Endothelial cell of umbilical vein (primary cell): ENCODE measurements at regions not wholly inside any gene's neighbourhood (a gene's known extent, or its start where the extent isn't known, plus 50 kb on each side); places are given as distances from the start of the nearest gene placed in this dataset.

Experiments used
- BruUV-seq: library from RNA; stranded (reverse); fragments of 400-500 nt; replicated peaks from 2 replicates; lab custom pipeline; 2021; lab: Mats Ljungman, UMichigan
- CTCF ChIA-PET: fragments of 300-600, 350-600 bp; sonication (Branson Sonifier 250); formaldehyde crosslinking; loops from one replicate; lab custom pipeline; 2021; ENCODE audit warnings: antibody characterized with exemption, inconsistent platforms; lab: Charles Lee
- POLR2A ChIA-PET: fragments of 300-600, 350-600 bp; sonication (Branson Sonifier 250); formaldehyde crosslinking; loops from one replicate; lab custom pipeline; 2021; ENCODE audit warnings: antibody characterized with exemption, inconsistent platforms; lab: Charles Lee
- DNase-seq: peaks from one replicate; pipeline ENCODE4 v3.0.0-alpha.2; 2011; ENCODE audit warnings: low read depth, low spot score
- FAIRE-seq: peaks from 2 replicates; lab custom pipeline; 2011; peaks lifted over from hg19 to GRCh38; lab: Jason Lieb, UNC
- H2AFZ ChIP-seq: 2 replicates; pipeline ENCODE4 v1.6.0; 2012; ENCODE audit warnings: low read depth, low read length, control low read depth, inconsistent platforms
- H3K27ac ChIP-seq: 2 replicates; pipeline ENCODE4 v1.5.1; 2011; ENCODE audit warnings: low read depth, mild to moderate bottlenecking, control low read depth, low read length, moderate library complexity; ENCODE audit not compliant: insufficient read depth
- H3K27me3 ChIP-seq, 2 experiments: 2 replicates each; pipeline versions ENCODE4 v1.6.0 to v1.6.1; 2011; ENCODE audit warnings: low read length in 2 of 2, mixed read lengths in 1 of 2; ENCODE audit not compliant: control insufficient read depth in 2 of 2, insufficient read depth in 2 of 2
- H3K36me3 ChIP-seq, 2 experiments: 2 replicates in 1 of 2; 3 replicates in 1 of 2; pipeline ENCODE4 v1.5.1; 2011; ENCODE audit warnings: low read length in 2 of 2, mild to moderate bottlenecking in 1 of 2, moderate library complexity in 1 of 2; ENCODE audit not compliant: control insufficient read depth in 2 of 2, insufficient read depth in 2 of 2; ENCODE audit errors: extremely low read depth in 1 of 2
- H3K4me1 ChIP-seq: 3 replicates; pipeline ENCODE4 v1.5.1; 2011; ENCODE audit warnings: mild to moderate bottlenecking, low read length; ENCODE audit not compliant: control insufficient read depth, insufficient read depth; ENCODE audit errors: extremely low read depth
- H3K4me2 ChIP-seq: 2 replicates; pipeline ENCODE4 v1.6.1; 2011; ENCODE audit warnings: low read length, control low read depth, mixed read lengths; ENCODE audit not compliant: insufficient read depth
- H3K4me3 ChIP-seq, 3 experiments: fragments of 200-600 bp in 1 of 3; sonication (generic), shearing (Covaris generic) in 1 of 3; replicated peaks in 1 of 3; 2 replicates each; pipeline ENCODE4 v1.5.1; 2011 to 2016; ENCODE audit warnings: control low read depth in 3 of 3, low read length in 3 of 3, mild to moderate bottlenecking in 2 of 3, inconsistent platforms in 1 of 3, low read depth in 1 of 3, moderate library complexity in 1 of 3; ENCODE audit not compliant: insufficient read depth in 1 of 3
- H3K79me2 ChIP-seq: 2 replicates; pipeline ENCODE4 v1.6.0; 2012; ENCODE audit warnings: low read length, inconsistent platforms; ENCODE audit not compliant: control insufficient read depth, insufficient read depth
- H3K9ac ChIP-seq: replicated peaks from 2 replicates; pipeline ENCODE3; 2011; ENCODE audit warnings: low read length, control low read depth; ENCODE audit not compliant: insufficient read depth; ENCODE audit errors: extremely low read depth
- H3K9me1 ChIP-seq: replicated peaks from 3 replicates; pipeline ENCODE4 v1.6.0; 2011; ENCODE audit warnings: mild to moderate bottlenecking, low read length; ENCODE audit not compliant: control insufficient read depth, insufficient read depth; ENCODE audit errors: extremely low read depth
- H3K9me3 ChIP-seq: replicated peaks from 2 replicates; pipeline ENCODE4 v1.5.1; 2012; ENCODE audit warnings: low read length, inconsistent platforms; ENCODE audit not compliant: control insufficient read depth, insufficient read depth
- H4K20me1 ChIP-seq: replicated peaks from 2 replicates; pipeline ENCODE3; 2011; ENCODE audit warnings: mild to moderate bottlenecking, low read length; ENCODE audit not compliant: control insufficient read depth, insufficient read depth; ENCODE audit errors: extremely low read depth
- EZH2 ChIP-seq: IDR thresholded peaks from 2 replicates; pipeline ENCODE4 v1.6.1; 2012; ENCODE audit warnings: borderline replicate concordance, low read depth, mild to moderate bottlenecking, moderate library complexity, low read length, inconsistent platforms; ENCODE audit not compliant: severe bottlenecking
- FOS ChIP-seq: IDR thresholded peaks from 2 replicates; pipeline ENCODE4 v1.6.1; 2011; ENCODE audit warnings: mild to moderate bottlenecking, low read length, moderate library complexity, borderline replicate concordance; ENCODE audit not compliant: insufficient read depth
- GATA2 ChIP-seq: IDR thresholded peaks from 2 replicates; pipeline ENCODE4 v1.7.0; 2011; ENCODE audit warnings: low read depth, mild to moderate bottlenecking, moderate library complexity, mixed read lengths, low read length; ENCODE audit not compliant: insufficient read length, insufficient read depth
- JUN ChIP-seq: IDR thresholded peaks from 2 replicates; pipeline ENCODE4 v1.6.1; 2011; ENCODE audit warnings: borderline replicate concordance, low read depth; ENCODE audit not compliant: insufficient read length, insufficient read depth
- MYC ChIP-seq: IDR thresholded peaks from one replicate; pipeline ENCODE4 v1.6.1; 2011; ENCODE audit warnings: mild to moderate bottlenecking, low read depth, low read length
- POLR2A ChIP-seq: IDR thresholded peaks from 2 replicates; pipeline ENCODE4 v1.6.1; 2012; ENCODE audit warnings: low read depth, mild to moderate bottlenecking, control low read depth, low read length
- POLR2AphosphoS5 ChIP-seq: IDR thresholded peaks from 2 replicates; pipeline ENCODE4 v1.6.1; 2012; ENCODE audit warnings: low read depth, mild to moderate bottlenecking, control low read depth, low read length, moderate library complexity; ENCODE audit not compliant: insufficient read depth
- dilution Hi-C: fragments of 300-500 bp; cut with MboI; formaldehyde crosslinking; loops from one replicate; pipeline ENCODE4 v1.15.0; 2019; ENCODE audit warnings: low sequenced_read_pairs; ENCODE audit not compliant: extremely low pct_ligation_motif_present
- intact Hi-C: fragments of 100-400 bp; cut with micrococcal nuclease; formaldehyde crosslinking; loops from one replicate; pipeline ENCODE4 v1.10.0; 2022
- TF ChIP-seq, protein P1 (sequence below): IDR thresholded peaks from 2 replicates; pipeline ENCODE4 v1.6.1; 2011; ENCODE audit not compliant: insufficient read depth, insufficient read length
- TF ChIP-seq, protein P2 (sequence below), 2 donors: IDR thresholded peaks; 1 replicate in 1 of 2; 2 replicates in 1 of 2; pipeline ENCODE4 v1.5.1; 2011; ENCODE audit warnings: low read length in 2 of 2, mild to moderate bottlenecking in 2 of 2, moderate library complexity in 2 of 2, control low read depth in 1 of 2, inconsistent platforms in 1 of 2, low read depth in 1 of 2; ENCODE audit not compliant: insufficient read depth in 1 of 2; ENCODE audit errors: extremely low read depth in 1 of 2

DNA sequence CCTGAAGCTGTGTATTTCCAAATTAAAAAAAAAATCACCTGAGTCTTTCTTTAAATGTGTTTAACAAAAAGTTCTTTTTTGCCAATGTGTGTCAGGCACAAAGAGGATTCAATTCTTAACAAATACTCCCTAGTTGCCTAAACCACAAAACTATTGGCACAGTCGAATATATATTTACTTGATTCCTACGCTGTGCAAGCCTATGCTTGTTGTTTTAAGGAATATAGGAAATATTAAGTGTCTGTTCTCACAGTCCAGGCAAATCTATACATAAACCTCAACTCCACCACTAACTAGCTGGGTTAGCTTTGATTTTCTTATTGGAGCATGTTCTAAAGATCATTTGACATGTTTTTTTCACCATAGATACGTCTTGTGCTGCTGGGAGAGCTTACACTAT, 571.0 kb downstream of the PYDC2 start:
- TF ChIP-seq, protein P1, sequence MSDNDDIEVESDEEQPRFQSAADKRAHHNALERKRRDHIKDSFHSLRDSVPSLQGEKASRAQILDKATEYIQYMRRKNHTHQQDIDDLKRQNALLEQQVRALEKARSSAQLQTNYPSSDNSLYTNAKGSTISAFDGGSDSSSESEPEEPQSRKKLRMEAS: no peak
- TF ChIP-seq EZH2 (no peak), GATA2 (no peak), FOS (no peak), POLR2AphosphoS5 (no peak), MYC (no peak), JUN (no peak), POLR2A (no peak)
- TF ChIP-seq, protein P2, sequence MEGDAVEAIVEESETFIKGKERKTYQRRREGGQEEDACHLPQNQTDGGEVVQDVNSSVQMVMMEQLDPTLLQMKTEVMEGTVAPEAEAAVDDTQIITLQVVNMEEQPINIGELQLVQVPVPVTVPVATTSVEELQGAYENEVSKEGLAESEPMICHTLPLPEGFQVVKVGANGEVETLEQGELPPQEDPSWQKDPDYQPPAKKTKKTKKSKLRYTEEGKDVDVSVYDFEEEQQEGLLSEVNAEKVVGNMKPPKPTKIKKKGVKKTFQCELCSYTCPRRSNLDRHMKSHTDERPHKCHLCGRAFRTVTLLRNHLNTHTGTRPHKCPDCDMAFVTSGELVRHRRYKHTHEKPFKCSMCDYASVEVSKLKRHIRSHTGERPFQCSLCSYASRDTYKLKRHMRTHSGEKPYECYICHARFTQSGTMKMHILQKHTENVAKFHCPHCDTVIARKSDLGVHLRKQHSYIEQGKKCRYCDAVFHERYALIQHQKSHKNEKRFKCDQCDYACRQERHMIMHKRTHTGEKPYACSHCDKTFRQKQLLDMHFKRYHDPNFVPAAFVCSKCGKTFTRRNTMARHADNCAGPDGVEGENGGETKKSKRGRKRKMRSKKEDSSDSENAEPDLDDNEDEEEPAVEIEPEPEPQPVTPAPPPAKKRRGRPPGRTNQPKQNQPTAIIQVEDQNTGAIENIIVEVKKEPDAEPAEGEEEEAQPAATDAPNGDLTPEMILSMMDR (IDR thresholded peaks at IDR 0.05; ENCODE audit: extremely low read depth in 1 of 2, insufficient read depth in 1 of 2, low read depth in 1 of 2, low read length in 2 of 2): no peak
- Histone ChIP-seq H3K36me3 (no peaks in the 10 kb centered on the region), H3K9me3 (no peaks in the 10 kb centered on the region), H3K4me3 (no peak overlapping the region), H3K9me1 (no peaks in the 10 kb centered on the region), H3K9ac (no peak overlapping the region), H3K27ac (no peak overlapping the region), H3K27me3 (no peaks in the 10 kb centered on the region), H2AFZ (no peak overlapping the region), H3K4me1 (no peaks in the 10 kb centered on the region), H4K20me1 (no peaks in the 10 kb centered on the region), H3K4me2 (no peak overlapping the region), H3K79me2 (no peaks in the 10 kb centered on the region)
- intact Hi-C loops: loop anchor here (5.0 kb wide), 1 partner anchor 50 kb away; no protein-coding TSS in a partner anchor
- ChIA-PET CTCF (no interaction called here), POLR2A (no interaction called here)
- FAIRE-seq (no peak), DNase-seq (no peak)
- dilution Hi-C loops: no loop called here
- no TSS peak for BruUV-seq
